GM04504 (cell line): ENCODE measurements at regions not wholly inside any gene's neighbourhood (a gene's known extent, or its start where the extent isn't known, plus 50 kb on each side); places are given as distances from the start of the nearest gene placed in this dataset.

Source experiments
- DNase-seq: peaks from one replicate; pipeline ENCODE4 v3.0.0-alpha.2; 2012; ENCODE audit warnings: low read depth

GRCh38 chr5:56320686-56321085 is 87.6 kb upstream of the ANKRD55 start:
- DNase-seq = no peak

- no peak for DNase-seq
Observed at GRCh38 chr5:56319526-56320181, 86.5 kb upstream of the ANKRD55 start.

GRCh38 chr5:56317923-56318561 is 84.9 kb upstream of the ANKRD55 start:
- no peak for DNase-seq

GRCh38 chr5:56316299-56316994 is 83.3 kb upstream of the ANKRD55 start:
- DNase-seq = no peak

GRCh38 chr5:56314529-56314928 is 81.4 kb upstream of the ANKRD55 start:
- DNase-seq = no peak

GRCh38 chr5:56313596-56313995 is 80.5 kb upstream of the ANKRD55 start:
- DNase-seq = no peak

GRCh38 chr5:56313004-56313531 is 79.9 kb upstream of the ANKRD55 start:
- no peak for DNase-seq

- DNase-seq = no peak
Observed at GRCh38 chr5:56311306-56311905, 78.3 kb upstream of the ANKRD55 start.

GRCh38 chr5:56310711-56311204 is 77.6 kb upstream of the ANKRD55 start:
- no peak for DNase-seq

GRCh38 chr5:56309262-56309826 is 76.2 kb upstream of the ANKRD55 start:
- DNase-seq = no peak

GRCh38 chr5:56307714-56308333 is 74.7 kb upstream of the ANKRD55 start:
- DNase-seq = no peak

GRCh38 chr5:56306433-56307150 is 73.5 kb upstream of the ANKRD55 start:
- no peak for DNase-seq

- no peak for DNase-seq
Observed at GRCh38 chr5:56305001-56305950, 72.1 kb upstream of the ANKRD55 start.

- DNase-seq = no peak
Observed at GRCh38 chr5:56303511-56303910, 70.4 kb upstream of the ANKRD55 start.

GRCh38 chr5:56302027-56302426 is 68.9 kb upstream of the ANKRD55 start:
- DNase-seq = no peak

- DNase-seq = no peak
Observed at GRCh38 chr5:56301069-56301468, 67.9 kb upstream of the ANKRD55 start.

- DNase-seq = no peak
Observed at GRCh38 chr5:56299212-56299611, 66.1 kb upstream of the ANKRD55 start.

GRCh38 chr5:56298336-56299090 is 65.4 kb upstream of the ANKRD55 start:
- DNase-seq = no peak

- DNase-seq = no peak
Observed at GRCh38 chr5:56297851-56298250, 64.7 kb upstream of the ANKRD55 start.
